Right kidney (tissue), 1 donor: ENCODE measurements at regions not wholly inside any gene's neighbourhood (a gene's known extent, or its start where the extent isn't known, plus 50 kb on each side); places are given as distances from the start of the nearest gene placed in this dataset.

Experiments
- DNase-seq: peaks from one replicate; pipeline ENCODE4 v3.0.0-alpha.2; 2016

DNA sequence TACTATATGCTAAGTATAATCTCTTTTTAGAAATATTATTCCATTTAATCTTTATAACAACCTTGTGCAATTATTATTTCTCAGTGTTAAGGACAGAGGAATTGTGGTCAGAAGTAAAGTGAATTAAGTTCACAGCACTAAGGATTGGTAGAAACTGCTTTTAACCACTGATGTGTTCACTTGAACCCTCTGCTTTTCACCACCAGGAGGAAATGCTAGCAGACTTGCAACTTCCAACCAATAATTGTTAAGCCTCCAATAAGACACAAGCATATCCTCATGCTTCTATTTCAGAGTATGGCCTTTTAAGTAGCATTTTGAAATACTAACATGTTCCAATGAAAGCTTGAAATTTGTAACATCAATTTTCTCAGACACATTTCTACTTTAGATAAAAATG lies 527.4 kb downstream of the SI start:
- no peak for DNase-seq

DNA sequence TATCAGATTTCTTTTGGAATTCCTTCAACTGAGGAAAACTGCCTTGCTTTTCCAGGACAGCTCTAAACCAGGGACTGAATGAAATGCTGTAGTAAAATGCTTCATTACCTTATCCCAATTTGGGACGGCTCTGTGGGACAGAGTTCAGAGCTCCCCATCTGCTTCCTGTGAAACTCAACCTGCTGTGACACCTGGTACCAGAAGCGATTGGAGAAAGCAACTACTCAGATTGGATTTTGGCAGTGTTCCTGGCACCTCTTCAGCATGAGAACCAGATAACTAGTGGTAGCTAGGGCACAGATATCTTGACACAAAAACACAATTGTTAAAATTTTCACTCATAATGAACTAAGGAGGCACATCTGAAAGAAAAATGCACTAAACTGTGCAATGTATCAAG lies 539.1 kb downstream of the SI start:
- no peak for DNase-seq

DNA sequence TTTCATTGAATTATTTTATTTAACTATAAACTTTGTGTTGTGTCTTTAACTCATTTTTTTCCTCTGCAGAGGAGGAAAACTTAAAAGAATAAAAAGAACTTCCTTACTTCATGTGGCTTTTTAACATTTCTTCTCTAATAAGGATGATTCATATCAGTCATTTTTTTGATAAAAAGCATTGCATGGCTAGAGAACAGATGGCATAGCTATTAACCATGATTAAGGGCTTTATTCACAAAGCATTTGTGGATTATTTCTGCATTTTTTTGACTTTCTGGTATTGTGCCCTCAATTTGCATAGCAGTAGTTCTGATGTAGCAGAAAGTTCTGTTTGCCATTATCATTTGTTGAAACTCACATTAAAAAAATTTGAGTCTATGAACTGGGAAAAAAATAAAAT lies 540.8 kb downstream of the SI start:
- no peak for DNase-seq

DNA sequence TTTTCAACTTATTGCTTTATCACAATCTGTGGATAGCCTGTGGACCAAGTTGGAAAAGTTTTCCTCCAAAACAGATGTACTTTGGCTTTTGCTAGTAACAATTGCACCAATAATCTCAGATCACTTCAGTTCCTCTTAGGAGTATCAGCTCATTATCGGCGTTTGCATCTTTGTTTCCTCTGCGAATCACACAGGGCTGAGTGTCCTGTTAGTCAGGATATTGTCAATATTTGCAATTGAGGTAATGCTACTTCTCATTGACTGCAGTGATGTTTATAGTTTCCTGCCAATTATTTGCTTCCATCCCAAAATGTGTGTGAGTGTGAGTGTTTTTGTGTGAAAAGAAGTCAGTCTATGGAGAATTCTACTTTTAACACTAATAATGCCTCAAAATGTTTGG lies 545.0 kb downstream of the SI start:
- no peak for DNase-seq

DNA sequence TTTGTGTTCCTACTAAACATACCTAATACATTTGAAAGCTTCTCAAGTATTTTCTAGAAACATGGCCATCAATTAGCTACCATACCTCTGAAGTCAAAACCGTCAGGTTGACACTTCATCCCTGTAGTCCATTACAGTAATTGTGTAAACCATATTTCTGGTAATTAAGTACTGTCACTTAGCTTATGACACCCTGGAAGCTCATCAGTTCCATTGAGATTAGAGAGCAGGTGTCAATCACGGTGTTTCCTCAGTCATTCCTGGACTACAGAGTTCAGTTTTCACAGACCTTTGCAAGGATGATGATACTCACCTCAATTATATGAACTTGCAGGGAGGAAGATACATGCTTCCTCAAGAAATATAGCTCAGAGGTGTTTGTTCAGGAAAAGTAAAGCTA lies 552.0 kb downstream of the SI start:
- no peak for DNase-seq

DNA sequence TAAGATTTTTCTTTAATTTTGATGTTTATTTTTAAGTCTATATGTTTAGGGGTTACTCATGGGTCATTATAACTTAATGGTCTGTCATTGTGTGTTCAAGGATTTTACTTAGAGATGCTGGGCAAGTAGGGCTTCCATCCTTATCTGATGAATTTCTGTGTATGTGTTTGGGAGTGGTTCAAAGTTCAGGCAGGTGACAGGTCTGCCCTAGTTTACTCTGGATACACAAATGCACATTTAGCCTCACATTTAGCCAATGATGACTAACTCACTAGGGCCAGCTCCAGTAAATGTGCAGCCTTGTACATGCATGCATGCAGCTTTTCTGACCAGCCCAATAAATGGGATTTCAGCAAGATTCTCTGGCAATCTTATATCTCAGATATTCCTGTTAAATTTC lies 554.1 kb downstream of the SI start:
- DNase-seq, result no peak

DNA sequence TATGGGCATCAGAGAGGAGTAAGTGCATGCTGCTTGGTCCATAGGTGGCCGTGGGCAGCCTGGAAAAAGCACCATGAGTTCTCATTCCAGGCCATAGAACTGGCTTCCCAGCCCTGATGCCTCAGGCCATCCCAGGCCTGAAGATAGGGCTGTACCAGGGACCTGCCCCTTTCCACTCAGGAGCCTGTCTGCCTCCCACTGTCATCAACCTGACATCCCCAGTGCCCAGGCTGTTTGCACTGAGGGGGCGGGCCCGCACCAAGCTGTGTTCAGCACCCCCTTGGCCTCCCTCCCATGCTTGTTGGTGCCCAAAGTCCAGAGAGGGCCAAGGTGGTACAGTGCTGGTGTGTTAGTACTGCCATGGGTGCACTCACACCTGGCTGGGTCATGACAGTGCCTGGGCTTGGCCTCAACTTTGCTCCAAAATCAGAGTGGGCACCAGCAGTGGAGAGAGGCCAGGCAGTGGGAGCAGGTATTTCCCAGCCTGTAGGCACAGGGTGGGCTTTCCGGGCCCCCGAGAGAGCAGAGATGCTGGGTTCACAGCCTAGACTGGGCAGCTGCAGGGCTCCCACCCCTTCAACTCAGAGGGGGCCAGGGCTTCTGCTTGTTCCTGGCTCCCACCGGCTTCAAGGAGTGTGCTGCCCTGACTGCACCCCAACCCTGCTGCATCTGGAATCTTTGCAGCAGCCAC lies 556.1 kb downstream of the SI start:
- no peak for DNase-seq

DNA sequence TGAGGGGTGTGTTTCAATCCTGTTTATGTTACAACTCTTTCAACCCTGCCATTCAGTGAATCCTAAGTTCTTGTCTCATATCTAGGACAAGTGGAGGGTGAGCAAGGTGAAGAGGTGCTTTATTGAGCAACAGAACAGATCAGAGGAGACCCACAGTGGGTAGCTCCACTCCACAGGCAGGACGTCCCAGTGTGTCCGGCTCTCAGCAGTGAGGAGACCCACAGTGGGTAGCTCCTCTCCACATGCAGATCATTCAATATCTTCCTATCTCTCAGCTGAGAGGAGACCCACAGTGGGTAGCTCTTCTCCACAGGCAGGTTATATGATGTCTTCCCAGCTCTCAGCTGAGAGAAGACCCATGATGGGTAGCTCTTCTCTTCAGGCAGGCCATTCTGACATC lies 556.7 kb downstream of the SI start:
- DNase-seq, result no peak

DNA sequence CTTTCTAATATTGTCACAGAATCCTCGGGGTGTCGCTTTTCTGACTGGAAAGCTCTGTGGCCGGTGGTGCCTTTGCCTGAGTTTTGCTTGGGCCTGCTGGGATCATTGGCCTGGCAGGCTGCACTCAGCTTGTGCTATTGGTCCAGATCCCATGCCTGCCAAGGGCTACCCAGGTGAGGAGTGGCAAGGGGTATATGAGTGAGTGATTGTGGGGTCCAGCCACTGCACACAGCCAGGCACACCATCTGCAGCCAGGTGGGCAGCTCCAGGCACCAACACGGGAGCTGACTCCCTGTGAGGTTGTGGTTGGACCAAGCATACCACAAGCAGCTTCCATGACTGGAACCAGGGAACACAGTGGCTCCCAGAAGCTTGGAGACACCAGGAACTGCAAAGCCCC lies 557.2 kb downstream of the SI start:
- no peak for DNase-seq

DNA sequence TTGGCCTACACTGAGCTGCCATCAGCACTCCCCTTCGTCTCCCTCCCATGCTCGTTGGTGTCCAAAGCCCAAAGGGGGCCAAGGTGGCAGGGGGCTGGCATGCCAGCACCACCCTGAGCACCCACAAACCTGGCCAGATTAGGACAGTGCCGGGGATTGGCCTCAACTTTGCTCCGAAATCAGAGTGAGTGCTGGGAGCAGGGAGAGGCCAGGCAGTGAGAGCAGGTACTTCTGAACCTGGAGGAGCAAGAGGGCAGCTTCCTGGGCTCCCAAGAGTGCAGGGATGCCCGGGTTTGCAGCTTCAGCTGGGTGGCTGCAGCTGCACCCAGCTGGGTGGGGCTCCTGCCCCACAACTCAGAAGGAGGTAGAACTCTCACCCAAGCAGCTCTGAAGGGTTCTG lies 563.0 kb downstream of the SI start:
- no peak for DNase-seq

DNA sequence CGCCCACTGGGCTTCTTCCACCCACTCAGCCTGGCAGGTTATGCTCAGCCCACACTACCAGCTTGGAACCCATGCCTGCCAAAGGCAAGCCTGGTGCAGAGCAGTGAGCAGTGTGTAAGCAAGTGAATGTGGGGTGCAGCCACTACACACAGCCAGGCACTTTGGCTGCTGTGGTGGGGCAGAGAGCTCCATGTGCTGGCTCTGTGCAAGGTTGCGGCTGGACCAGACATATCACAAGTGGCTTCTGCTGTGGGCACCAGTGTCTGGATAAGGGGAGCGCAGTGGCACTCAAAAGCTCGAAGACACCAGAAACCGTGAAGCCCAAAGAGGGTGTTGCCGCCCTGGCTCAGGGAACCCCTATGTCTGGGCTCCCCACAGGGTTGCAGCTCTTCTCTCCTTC lies 563.7 kb downstream of the SI start:
- no peak for DNase-seq

DNA sequence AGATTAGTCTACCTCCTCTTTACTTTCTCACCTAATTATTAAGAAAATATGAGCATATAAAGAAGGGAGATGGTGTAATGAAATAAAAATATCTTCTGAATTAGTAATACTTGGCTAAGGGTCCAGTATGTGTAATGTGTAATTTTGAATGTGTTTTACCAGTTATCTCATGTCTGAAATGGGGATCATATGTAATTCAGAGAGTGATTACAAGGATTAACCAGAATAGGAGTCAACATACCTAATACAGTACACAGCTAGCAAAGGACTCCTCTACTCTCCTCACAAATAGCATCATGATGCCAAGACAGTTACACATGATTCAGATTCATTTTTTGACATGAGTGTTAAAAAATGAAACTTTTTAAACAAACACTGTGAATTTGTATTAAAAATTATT lies 570.4 kb downstream of the SI start:
- DNase-seq, result no peak

DNA sequence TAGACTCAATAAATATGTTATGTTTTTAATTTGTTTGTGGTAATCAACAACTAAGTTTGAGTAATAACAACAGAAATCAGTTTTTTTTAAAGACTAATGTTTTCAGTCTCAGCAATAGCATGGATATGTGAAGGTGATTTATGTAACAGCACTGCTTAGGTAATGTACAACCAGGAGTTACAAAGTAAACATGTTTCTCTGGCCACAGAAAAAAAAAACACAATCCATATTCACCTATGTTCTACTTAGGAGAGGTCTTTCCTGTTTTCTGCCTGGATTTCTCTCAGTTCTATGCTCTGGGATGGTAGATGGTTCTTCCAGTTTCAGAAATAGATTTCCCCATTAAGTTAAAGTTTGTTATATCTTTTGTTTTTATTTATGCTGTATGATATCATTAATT lies 579.4 kb downstream of the SI start:
- DNase-seq, result no peak

DNA sequence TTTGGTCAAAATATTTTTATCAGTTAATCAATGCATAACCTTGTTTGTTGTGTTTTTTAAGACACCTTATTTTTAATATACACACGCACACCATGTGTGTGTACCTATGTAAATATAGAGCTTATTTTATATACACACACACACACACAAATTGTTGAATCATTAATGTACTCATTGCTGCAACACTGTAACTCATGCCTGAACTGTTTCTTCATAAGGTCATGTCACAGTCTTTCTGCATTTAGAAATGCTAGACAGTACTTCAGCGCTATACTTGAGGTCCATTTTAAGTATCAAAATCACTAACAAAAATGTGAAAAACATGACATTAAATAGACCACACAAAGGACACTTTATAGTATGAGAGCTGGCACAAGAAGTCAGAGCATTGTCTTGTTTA lies 589.4 kb downstream of the SI start:
- DNase-seq, result no peak

DNA sequence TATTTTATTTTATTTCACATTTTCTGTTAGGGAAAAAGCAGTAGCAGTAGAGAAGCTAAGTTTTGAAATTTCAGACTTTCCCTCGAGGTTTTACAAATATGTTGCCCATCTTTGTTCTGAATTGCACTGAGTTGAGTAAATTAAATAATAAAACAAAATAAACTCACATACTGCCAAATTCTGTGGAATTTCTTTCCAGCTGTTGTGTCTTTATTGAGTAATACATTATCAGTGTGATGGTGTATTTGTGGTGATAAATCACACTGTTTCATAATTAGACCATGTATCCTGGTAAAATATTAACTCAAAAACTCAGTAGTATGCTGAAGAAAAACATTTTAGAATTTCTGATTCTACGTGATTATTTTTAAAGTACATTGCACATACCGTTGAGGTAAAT lies 592.1 kb downstream of the SI start:
- DNase-seq, result no peak

DNA sequence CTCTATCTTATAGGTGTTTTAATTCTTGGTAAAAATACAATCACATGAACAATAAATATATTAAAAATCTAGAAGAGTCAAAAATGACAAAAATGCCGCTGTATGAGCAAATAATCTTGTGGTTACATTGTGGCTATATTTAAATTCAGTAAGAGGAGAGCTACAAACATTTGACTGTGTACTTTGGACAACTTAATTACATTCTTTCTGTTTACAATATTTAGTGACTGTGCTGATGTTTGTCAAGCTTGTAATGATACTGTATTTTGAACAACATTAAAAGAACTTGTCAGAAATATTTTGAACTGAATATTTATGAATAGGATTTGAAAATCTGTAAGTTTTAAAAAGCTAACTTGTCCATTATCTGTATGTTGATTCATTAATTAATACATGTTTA lies 598.3 kb downstream of the SI start:
- DNase-seq, result no peak

DNA sequence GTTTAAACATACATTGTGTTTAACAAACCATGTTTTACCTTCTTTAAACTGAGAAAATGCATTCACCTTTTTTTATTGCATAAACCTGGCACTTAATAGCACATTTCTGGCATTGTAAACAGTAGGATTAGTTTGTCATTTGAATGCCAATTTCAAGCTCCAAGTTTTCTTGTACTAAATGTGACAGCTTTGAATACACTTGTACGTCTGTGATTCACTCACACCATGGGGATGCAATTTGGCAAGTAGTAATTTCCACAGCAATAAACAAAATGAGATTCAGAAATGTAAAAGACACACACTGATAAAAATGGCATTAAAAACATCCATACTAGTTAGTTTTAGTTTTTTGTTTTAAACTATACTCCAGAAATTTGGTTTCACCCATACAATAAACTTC lies 598.9 kb downstream of the SI start:
- DNase-seq, result no peak

DNA sequence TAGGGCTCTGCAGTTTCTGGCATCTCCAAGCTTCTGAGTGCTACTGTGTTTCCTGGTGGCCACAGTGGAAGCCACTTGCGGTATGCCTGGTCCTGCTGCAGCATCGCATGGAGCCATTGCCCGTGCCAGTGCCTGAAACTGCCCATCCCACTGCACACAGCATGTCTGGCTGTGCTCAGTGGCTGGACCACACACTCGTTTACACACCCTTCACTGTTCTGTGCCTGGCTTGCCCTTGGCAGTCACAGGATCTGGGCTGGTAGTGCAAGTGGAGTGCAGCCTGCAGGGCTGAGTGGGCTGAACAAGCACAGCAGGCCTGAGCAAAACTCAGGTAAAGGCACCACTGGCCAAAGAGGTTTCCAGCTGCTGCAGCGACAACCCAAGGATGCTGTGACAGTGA lies 600.0 kb downstream of the SI start:
- DNase-seq, result no peak

DNA sequence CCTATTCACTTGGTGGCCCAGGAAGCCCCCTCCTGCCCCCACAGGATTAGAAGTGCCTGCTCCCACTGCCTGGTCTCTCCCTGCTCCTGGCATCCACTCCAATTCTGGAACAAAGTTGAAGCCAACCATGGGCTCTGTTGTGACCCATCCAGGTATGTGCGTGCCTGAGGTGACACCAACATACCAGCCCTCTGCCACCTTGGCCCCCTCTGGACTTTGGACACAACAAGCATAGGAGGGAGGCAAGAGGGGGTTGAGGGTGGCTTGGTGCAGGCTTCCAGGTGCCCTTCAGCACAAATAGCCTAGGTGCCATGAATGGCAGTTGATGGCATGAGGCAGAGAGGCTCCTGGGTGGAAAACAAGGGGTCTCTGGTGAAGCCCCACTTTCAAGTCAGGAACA lies 600.9 kb downstream of the SI start:
- DNase-seq, result no peak

DNA sequence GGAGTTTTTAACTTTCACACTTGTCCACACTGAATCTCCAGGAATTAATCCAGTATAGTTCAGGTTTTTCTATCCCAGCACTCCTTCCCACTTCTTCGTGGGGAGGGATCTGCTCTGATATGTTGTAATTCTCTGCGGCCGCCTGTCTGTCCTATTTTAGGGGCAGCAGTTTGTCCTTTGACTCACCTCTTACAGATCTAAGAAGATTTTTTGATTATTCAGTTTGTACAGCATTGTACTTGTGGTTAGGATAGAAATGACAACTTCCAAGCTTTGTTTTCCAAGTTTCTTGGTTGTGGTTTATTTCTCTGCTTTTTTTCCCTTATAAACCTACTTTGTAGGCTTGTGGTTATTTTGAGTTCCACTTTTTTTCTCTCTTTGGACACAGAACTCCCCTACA lies 601.7 kb downstream of the SI start:
- DNase-seq, result no peak

DNA sequence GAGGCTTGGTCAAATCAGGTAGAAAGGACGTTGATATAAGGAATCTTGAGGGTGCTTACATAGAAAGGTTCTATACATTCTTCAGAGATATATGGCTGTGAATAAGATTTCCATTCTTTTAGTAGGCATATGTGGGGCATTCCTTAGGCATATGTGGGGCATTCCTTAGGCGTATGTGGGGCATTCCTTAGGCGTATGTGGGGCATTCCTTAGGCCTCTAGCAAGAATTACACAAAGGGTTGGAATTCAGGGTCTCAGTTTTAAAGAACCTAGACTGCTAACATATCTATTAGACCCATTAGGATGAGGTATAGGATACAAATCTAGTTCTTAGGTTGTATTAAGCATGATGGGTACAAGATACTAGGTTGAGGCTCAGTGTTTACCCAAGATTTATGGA lies 607.8 kb downstream of the SI start:
- DNase-seq, result no peak

DNA sequence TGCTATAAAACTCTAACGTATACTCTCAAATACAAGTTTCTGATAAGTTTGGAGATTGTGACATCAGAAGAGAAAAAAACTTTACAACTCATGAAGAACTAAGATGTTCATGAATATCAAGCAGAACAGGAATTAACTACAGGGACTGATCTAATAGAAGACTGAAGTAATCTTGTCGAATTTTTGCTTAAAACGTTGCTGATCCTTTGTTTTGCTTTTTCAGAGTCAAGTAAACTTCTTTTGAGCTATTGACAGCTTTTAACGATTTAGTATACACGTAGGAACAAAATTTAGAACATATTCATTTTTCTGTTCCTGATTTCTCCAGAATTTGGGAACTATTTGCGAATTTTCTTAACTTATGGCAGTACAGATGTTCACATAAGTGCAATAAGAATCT lies 610.2 kb downstream of the SI start:
- no peak for DNase-seq

DNA sequence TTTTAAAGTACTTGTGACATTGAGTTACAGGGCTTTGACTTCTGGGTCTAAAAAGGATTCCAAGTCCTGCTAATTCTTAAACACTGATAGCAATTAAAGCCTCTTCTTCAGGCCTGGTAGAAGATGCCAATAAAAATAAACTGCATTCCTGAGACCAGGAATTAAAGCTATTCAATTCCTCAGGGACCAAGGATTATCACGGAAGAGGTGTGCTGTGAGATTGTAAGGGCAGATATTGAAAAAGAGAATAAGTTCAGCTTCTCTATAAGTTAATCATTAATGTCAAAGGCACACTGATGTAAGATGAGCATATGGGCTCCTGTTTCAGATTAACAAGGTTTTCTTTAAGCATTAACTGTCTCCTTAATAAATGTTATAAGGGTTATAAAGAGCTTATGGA lies 611.3 kb downstream of the SI start:
- no peak for DNase-seq

DNA sequence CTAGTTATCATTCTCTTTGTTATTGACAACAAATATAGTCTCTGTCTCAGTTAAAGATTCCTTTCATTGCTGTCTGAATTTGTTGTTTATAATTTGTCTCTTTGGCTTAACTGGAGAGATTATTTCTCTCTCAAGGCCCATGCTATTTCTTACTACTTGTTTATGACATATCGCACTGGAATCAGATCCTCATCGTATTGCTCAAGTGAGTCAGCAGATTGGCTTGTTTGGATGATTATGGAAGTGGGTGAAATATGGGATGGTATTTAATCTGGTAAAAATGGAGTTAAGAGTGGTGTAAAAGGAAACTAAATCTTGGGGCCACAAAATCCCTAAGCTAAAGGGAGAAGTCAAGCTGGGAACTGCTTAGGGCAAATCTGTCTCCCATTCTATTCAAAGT lies 613.1 kb downstream of the SI start:
- DNase-seq, result no peak

DNA sequence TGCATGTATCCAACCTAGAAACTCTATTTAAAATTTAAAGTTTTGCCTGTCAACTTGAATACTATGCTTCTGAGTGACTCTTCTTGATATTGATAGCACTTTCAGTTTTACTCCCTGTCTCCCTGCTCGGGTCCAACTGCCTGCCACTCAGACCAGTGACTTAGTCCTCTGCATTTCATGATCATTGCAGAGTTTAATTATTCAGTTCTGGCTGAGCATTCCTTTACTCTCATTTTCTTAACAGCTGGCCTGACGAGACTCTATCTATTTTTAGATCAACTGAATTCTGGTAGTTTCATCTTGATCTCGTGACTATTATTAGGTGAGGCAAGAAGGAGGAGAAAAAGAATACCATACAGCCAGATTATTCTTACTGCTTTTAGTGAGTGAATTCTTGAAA lies 617.4 kb downstream of the SI start:
- DNase-seq, result no peak
